NCI-H82 (cell line): ENCODE measurements at regions not wholly inside any gene's neighbourhood (a gene's known extent, or its start where the extent isn't known, plus 50 kb on each side); places are given as distances from the start of the nearest gene placed in this dataset.
"Not testable (repeated sequence)": the region's sequence is repeated elsewhere in the genome, so short reads cannot be mapped to it uniquely, and the experiment has no call there.

Source experiments
- DNase-seq: peaks from one replicate; lab custom pipeline; 2025; lab: John Stamatoyannopoulos, UW

DNA sequence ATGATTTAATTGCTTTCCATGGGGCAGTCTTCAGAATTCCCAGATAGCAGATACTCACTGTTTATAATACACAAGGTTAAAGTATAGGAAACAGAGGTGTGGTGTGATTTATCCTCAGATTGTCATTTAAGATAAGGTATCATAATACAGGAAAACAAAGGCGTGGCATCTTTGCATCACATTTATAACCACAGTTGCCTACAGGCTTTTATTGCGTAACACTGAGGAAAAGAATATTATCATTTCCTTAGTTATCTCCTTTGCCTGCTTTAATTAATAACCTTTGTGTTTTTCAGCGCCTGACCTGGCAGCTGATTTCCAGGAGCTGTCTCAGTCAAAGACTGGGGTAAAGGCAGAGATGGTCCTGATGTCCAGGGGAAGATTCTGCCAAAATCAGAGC is 68.8 kb downstream of the SSX7 start:
- no peak for DNase-seq

DNA sequence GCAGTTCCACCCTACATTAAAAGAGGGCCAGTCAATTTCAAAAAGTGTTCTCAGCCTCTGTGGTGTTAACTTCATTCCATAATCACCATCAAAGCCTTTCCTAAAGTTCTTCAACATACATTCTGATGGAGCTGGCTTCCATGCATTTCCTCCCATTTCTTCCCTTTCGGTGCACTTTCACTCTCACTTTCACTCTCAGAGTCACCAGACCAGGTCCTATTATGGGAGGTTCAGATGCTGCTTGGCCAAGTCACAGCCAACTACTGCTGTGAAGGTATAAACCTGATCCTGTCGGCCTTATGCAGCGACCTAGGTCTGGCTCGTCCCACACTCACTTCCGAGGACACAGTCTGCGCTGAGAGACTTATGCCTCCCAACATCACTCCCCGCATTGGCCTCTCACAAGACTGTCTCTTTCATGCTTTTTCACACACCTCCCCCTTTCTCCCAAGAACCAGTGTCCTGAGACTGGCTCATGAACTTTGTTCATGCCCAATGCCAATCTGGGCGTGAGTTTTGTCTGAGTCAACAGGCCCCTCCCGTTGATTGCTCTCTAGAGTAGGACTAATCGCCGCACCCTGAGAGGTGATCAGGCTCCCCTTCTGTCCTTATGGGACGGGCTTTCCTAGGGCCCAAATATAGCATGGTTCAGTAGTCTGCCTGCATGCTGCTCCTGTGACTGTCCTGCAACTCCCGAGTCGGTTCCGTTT is 60.8 kb upstream of the XAGE1B start:
- no peak for DNase-seq

GRCh38 chrX:52576946-52577345 is 60.1 kb upstream of the XAGE1B start:
- DNase-seq, result no peak

DNA sequence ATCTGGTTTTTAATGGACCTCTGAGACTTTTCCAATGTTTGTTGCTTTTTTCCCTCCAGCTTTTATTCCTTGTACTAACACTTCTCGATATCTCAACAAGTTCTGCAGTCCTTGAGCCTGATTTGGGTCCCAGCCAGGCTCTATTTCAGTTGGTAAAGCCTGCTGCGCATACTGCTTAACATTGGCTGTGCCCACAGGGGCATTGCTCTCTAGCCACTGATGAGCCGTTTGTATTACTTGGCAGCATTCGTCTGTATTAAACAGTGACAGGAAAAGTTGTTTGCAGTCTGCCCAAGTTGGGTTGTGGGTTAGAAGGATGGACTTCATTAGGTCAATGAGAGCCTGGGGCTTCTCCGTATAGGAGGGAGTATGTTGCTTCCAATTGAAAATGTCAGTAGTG is 59.6 kb upstream of the XAGE1B start:
- no peak for DNase-seq

GRCh38 chrX:52574416-52575275 is 57.8 kb upstream of the XAGE1B start:
- peak; percentile 73 for DNase-seq

DNA sequence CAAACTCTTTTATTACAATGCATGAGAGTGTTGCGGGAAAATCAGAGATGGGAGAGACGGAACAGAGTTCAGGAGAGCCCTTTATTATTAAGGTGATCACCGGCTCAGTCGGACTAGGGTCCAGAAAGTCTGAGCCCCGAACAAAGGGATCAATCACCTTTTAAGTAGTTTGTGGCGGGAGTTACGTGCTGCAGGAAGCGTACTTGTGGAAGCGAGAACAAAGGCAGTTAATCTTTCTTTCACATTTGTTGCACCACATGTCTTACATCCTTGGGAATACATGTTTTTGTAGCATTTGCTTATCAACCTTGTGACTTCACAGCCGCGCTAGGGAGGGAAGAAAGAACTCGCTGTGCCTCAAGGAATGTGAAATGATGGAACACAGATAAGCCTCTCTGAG is 51.3 kb upstream of the XAGE1B start:
- not testable (repeated sequence) for DNase-seq
